HG03442 (cell line): ENCODE measurements at regions not wholly inside any gene's neighbourhood (a gene's known extent, or its start where the extent isn't known, plus 50 kb on each side); places are given as distances from the start of the nearest gene placed in this dataset.
A peak's percentile ranks its signal among the peaks of the same experiment; 100 is the strongest.
"Not testable (repeated sequence)": the region's sequence is repeated elsewhere in the genome, so short reads cannot be mapped to it uniquely, and the experiment has no call there.

ENCODE experiments used
- ATAC-seq: cut with Tn5 transposase; IDR thresholded peaks from one replicate; pipeline ENCODE4 v1.9.1; 2021; ENCODE audit warnings: mild to moderate bottlenecking, moderate library complexity; ENCODE audit not compliant: unreplicated experiment

DNA sequence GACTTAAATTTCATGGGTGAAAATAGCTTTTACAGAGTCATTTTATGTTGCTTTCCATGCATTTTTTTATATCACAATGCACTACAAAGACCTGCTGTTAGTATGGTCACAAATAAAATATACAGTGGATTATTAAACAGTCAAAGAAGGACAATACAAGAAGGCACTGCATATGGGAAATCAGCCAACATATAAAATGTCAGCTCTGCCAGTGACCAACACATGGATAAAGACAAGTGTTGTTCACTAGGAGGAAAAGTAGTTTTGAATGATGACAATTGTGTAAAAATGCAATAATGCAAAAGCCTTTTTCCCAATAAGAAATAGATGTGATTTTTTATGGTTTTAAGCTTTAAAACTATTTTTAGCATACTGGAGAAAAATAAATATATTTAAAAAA is 425.3 kb upstream of the CBLB start:
- no peak for ATAC-seq

DNA sequence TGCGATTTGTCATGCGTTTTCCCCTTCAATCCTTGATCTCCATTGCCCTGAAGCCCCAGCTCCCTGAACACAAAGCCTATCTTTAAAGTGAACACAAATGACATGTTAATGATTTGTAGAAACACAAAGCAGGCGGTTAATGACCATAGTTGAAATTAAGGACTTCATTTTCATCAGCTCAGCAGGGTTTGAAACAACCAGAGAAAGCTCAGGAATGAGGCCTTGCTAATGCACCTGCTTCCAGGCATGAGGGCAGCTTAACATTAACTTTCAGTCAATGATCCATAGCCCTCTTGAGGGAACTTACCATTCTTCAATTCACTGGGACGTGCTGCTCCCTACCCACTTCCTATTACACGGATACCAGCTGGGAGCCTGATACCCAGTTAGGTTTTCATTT is 427.2 kb upstream of the CBLB start:
- no peak for ATAC-seq

DNA sequence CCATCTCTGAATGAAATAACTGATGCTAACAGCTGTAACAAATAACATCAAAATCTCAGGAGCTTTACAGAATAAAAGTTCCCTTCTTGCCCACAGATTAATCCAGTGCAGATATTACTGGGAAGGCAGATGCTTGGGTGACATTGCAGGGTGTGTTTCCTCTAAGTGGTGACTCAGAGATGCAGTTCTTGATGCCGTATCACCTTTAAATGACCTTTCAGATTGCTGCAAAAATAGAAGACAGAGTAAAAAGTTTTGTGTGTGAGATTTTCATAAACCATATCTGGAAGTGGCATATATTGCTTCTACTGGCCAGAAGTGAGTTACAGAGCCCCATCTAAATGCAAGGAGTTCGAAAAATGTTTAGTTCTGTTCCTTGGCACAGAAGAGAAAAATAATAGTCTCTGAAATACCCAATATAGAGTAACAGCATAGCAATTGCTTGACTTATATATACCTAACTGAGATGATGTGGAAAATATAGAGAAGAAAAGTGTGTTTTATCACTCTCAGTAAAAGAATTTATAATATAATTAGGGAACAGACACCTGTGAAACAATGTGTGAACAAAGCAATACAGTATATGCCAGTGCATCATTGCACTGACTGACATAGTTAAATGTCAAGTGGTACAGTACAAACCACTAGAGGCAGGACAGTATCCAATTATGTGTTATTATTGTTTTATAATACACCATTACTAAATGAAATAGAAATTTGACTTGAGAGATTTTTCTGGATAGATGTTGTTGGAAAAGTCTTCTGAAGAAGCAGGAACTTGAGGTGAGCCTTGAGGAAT is 430.7 kb upstream of the CBLB start:
- peak; percentile 67 for ATAC-seq

DNA sequence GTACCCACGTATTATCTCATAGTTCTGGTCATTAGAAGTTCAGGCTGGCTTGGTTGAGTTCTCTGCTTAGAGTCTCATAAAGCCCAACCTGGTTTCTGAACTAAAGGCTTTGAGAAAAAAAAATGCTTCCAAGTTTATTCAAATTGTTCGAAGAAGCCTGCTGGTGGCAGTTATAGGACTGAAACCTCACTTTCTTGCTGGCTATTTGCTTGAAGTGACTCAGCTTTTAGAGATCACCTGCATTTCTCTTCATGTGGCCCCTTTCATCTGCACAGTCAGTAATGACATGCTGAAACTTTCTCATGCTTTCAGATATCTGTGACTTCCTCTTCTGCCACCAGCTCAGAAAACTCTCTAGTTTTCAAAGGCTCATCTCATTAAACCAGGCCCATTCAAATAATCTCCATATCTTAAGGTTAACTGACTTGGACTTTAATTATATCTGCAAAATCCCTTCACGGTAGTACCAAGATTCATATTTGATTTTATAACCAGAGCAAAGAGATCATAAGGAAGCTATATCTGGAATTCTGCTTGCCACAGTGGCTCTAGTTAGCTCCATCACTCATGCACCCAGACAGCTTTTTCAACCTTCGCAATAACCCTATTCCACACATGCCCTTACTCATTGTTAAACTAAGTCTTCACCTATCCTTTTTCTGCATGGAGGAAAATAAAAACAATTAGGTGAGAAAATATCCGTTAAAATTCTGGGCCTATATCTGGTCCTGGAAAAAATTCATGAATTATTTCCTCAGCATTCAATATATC is 433.8 kb upstream of the CBLB start:
- peak; percentile 86 for ATAC-seq

DNA sequence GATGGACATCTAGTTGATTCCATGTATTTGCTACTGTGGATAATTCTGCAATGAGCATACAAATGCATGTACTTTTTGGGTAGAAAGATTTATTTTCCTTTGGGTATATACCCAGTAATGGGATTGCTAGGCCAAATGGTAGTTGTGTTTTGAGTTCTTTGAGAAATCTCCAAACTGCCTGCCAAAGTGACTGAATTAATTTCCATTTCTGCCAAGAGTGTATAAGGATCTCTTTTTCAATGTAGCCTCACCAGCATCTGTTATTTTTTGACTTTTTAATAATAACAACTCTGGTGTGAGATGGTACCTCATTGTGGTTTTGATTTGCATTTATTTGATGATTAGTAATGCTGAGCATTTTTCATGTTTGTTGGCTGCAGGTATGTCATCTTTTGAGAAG is 435.0 kb upstream of the CBLB start:
- ATAC-seq, result no peak

DNA sequence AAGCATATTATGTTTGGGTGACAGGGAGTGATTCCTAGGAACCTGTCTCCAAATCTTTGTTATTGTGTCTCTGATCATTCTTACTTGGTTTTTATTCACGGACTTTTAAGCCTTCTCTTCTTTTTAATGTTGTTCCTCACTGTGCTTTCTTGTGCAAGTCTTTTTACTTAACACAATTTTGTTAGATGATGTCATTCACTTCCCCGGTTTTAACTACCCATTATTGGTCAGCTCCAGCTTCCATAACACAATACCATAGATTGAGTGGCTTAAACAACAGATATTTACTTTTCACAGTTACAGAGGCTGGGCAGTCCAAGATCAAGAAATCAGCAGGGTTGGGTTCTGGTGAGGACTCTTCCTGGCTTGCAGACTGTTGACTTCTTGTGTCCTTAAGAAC is 436.3 kb upstream of the CBLB start:
- ATAC-seq, result no peak

DNA sequence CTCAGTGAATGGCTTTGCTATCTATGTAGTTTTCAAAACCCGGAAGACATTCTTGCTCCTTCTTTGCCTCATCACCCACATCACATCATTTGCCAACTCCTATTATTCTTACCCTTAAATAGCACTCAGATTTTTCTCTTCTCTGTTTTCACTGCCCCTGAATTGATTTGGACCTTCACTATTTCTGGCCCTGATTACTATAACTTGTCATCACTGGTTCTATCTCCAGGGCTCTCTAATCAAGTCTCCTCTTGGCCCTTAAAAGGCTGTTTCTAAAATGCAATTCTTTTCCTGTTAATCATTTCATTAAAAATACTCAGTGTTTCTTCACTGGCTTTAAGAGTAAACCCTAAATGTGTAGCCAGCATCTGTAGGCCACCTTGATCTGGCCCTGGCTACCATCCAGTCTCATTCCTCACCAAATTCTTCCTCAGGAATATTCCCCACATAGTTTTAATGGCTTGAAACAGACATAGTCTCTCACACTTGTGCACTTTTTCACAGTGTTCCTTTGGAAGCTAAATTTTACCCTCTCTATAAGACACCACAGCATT is 437.1 kb upstream of the CBLB start:
- ATAC-seq, result no peak

DNA sequence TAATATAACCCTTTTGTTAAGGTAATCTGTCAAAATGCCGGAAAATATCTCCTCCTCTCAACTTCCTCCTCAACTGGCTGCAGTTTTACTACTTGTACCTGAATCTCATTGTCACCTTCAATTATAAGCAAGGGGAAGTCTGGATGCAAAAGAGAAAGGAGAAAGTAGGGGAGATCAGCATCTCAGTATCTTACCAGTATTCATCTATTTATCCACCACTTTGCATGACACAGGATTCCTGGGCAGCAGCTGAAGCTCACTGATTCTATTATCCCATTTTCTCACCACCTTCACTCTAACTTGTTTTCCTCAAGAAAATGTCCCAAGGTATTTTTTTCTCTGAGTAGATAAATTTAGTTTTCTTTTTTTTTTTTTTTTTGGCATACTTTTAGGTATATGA is 440.5 kb upstream of the CBLB start:
- ATAC-seq, result no peak

DNA sequence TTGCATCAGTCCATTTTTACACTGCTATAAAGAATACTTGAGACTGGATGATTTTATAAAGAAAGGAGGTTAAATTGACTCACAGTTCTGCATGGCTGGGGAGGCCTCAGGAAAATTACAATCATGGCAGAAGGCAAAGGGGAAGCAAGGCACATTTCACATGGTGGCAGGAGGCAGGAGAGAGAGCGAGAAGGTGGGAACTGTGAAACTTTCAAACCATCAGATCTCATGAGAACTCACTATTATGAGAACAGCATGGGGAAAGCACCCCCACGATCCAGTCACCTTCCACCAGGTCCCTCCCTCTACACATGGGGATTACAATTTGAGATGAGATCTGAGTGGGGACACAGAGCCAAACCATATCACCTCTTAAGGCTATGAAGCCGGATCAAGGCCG is 441.0 kb upstream of the CBLB start:
- ATAC-seq, result not testable (repeated sequence)

DNA sequence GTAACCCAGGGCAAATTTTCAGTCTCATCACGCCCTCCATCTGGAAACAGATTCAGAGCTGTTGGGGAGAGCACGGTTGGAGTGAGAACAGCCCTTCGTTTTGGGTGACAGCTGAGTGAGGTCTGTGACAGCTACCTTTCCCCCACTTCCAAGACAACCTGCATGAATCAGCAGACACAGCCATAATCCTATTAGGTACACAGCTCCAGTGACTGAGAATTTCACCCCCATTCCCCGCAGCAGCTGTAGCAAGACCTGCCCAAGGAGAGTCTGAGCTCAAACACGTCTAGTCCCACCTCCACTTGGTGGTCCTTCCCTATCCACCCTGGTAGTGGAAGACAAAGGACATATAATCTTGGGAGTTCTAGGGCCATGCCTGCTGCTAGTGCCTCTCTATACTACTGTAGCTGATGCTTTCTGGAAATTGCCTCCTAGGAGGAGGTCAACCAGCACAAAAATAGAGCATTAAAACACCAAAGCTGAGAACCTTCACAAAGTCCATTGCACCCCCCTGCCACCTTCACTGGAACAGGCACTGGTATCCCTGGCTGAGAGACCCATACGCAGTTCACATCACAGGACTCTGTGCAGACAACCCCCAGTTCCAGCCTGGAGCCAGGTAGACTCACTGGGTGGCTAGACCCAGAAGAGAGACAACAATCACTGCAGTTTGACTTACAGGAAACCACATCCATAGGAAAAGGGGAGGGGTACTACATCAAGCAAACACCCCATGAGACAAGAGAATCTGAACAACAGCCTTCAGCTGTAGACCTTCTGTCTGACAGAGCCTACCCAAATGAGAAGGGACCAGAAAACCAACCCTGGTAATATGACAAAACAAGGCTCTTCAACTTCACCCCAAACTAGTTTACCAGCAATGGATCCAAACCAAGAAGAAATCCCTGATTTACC is 448.6 kb upstream of the CBLB start:
- ATAC-seq, result no peak

DNA sequence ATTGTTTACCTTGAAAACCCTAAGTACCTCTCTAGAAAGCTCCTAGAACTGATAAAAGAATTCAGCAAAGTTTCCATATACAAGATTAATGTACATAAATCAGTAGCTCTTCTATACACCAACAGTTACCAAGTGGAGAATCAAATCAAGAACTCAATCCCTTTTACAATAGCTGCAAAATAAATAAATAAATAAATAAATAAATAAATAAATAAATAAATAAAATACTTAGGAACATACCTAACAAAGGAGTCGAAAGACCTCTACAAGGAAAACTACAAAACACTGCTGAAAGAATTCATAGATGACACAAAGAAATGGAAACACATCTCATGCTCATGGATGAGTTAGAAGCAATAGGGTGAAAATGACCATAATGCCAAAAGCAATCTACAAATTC is 452.6 kb upstream of the CBLB start:
- not testable (repeated sequence) for ATAC-seq

DNA sequence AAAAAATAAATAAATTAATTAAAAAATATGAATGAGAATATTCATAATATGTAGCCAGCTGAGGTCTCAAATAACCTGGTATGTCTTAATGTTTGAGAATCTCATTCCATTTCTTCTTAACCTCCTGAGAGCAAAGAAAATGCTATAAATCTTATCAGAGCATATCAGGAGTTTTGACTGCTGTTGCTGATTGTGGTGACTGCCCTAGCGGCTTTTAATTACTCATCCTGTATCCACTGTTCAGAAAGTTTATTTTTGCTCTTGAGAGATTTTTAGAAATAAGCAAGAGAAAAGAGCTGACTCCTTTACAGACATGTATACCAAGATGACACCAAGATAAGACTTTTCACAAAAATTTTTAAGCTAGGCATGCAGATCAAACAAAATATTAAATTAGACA is 454.8 kb upstream of the CBLB start:
- no peak for ATAC-seq

DNA sequence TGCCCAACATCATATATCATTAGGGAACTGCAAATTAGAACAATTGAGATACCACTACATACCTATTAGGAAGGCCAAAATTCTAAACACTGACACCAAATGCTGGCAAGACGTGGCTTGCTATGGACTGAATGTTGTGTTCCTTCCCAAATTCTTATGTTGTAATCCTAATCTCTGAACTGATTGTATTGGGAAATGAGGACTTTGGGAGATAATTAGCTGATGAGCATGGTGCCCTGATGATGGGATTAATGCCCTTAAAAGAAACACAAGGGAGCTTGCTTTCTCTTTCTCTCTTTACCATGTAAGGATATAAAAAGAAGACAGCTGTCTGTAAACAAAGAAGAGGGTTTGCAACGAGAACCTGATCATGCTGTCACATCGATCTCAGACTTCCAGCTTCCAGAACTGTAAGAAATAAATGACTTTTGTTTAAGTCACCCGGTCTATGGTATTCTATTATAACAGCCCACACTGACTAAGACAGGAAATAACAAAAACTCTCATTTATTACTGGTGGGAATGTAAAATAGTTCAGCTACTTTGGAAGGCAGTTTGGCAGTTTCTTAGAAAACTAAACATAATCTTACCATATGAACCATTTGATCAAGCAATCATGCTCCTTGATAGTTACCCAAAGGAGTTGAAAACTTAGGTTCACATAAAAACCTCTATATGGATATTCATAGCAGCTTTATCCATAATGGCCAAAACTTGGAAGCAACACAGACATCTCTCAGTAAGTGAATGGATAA is 458.3 kb upstream of the CBLB start:
- no peak for ATAC-seq

DNA sequence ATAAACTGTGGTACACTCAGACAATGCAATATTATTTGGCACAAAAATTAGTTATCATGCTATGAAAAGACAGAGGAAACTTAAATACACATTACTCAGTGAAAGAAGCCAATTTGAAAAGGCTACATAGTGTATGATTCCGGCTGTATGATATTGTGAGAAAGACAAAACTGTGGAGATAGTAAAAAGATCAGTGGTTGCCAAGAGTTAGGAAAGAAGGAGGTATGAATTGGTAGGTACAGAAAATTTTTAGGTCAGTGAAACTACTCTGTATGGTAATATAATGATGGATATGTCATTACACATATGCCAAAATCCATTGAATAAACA is 458.8 kb upstream of the CBLB start:
- no peak for ATAC-seq

DNA sequence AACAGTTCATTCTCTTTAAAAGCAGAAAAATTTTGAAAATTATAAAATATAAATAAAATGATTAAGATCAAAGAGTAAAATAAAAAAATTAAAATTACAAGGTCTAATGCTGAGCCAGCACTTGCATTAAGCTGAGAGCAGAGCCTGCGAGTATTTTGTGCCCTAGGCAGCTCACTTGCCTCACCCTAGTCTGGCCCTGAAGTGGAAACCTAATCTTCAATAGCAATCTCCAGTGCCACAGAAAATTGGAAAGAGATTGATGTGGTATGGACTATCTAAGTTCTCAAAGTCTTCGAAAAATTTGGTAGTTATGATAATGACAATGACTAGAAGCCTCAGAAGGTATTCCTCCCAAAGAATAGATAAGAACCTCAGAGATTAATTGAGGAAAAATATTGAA is 459.4 kb upstream of the CBLB start:
- no peak for ATAC-seq

DNA sequence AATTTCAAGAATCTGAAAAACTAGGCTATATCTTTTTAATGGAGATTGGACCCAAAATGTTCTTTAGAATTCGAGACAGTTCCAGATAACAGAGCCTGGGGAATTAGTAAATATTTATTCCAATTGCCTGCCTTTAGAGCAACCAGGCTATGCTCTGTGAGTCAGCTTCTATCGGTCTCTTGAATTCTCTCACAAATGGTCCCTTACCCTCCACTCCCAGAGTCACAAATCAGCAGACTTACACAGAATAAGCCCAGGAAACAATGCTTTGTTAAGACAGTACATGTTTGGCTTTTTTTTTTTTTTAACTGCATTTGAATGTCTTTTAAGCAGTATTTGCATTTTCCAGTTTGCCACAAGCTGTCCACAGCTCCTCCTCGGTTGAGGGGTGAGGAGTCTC is 460.7 kb upstream of the CBLB start:
- no peak for ATAC-seq

DNA sequence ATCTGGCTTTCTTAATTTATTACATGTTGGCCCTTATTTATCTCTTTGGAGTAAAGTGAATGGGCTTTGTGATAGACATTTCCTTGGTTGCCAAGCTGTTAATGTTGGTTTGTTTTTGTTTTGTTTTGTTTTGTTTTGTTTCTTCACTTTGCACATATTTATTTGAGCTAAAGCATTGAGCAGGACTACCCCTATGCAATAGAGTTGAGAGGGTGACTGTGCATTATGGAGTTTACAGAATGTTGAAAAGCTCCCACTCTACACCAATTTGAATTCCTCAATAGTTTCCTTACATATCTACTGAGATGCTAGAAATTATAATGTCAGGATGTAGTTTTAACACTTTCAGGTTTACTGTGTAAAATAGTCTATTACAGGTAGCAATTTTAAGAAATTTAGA is 462.8 kb upstream of the CBLB start:
- ATAC-seq, result no peak

DNA sequence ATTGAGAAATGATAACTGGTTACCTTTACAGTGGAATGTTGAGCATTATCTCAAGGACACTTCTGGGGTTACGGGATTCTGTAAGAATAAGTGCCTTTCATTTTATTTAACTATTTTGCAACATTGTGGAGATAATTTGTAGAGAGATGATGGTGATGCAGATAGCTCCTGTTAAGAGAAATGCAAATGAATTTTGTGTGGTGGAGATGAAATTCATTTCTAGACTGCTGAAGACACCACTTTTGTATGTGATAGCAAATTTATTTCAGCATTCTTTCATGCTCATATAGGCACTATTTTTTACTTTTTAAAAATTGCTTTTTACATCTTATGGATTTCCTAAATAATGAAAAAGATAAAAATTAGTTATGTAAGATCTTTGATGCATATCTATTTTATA is 463.3 kb upstream of the CBLB start:
- no peak for ATAC-seq

DNA sequence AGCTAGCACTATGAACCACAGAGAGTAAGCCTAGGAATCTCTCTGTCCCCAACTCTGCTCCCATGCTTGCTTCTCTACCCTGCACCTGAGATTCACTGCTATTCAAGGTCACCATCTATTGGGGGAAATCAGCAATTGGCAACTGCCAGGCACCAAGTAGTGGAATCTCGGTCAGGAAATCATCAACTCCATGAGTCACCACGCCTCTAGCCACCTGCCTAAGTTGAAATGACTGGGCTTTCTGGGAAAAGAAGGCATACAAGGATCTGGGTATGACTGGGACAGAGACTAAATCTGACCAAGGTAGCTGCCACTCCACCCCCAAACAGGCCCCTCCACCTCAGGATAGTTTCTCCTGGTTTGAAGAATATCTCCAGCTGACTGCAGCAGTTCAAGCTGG is 464.1 kb upstream of the CBLB start:
- ATAC-seq, result peak; percentile 48

DNA sequence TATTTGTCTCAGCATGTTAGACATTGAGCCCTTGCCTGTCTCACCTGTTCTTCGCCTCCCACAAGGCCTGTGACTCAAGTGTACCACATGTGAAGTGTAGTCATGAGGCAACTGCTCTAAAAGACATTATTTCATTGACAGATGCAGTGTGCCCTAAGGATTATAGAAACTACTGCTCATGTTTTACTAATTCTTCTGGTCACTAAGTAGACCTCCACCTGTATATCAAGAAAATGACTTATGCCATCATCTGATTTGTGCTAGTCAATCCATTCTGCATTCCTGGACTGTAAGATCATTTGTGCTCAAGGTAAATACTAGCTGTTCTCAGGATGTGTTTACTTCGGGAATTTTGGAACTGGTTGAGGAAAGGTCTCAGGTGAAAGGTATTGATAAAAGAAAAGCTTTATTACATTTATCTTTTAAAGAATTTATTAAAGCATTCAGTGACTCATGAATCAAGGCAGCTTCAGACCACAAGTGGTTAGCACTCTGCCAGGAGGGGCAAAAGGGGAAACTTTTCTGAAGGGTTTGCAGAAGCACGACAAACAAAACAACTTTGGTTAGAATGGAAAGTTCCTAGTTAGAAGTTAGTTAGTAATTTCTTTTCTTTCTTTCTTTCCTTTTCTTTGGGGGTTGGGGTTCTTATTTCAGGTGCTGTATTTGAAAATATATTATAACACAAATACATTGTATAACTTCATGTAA is 465.3 kb upstream of the CBLB start:
- peak; percentile 42 for ATAC-seq
